ENCODE measurements at regions not wholly inside any gene's neighbourhood (a gene's known extent, or its start where the extent isn't known, plus 50 kb on each side); places are given as distances from the start of the nearest gene placed in this dataset.

DNA sequence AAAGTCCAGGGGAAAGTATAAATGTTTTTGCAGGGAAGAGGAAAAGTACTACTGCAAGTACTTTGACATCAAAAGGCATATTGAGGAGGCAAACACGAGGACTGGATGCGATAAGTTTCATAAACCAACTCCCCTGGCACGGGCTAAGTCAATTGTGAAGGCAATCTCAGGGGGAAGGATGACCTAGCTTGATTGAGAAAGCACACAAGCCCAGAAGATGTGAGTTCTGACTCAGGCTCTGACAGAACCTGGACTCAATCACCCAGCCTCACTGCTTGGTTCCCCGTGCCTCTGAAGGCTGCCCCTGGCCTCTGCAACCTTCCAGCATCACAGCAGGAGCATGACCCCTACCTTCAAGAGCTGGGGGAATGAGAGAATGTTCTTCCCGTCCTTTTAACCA, 93.2 kb upstream of the ZNF438 start:
- Histone ChIP-seq H3K9me3 (ENCODE audit: control insufficient read depth, insufficient read depth, low read length) (no peaks in the 10 kb centered on the region), H3K4me1 (ENCODE audit: control insufficient read depth, insufficient read depth, low read length) (peaks cover 5% of the 10 kb centered on the region; the same call in 1 of the 2 replicates), H3K4me3 (ENCODE audit: low read depth, low read length) (no peak overlapping the region), H3K27me3 (ENCODE audit: control insufficient read depth, insufficient read depth, low read length) (no peaks in the 10 kb centered on the region), H3K9ac (ENCODE audit: low read depth, low read length) (no peak overlapping the region), H3K27ac (ENCODE audit: low read depth, low read length) (no peak overlapping the region), H3K36me3 (ENCODE audit: control insufficient read depth, insufficient read depth, low read length) (no peaks in the 10 kb centered on the region)

DNA sequence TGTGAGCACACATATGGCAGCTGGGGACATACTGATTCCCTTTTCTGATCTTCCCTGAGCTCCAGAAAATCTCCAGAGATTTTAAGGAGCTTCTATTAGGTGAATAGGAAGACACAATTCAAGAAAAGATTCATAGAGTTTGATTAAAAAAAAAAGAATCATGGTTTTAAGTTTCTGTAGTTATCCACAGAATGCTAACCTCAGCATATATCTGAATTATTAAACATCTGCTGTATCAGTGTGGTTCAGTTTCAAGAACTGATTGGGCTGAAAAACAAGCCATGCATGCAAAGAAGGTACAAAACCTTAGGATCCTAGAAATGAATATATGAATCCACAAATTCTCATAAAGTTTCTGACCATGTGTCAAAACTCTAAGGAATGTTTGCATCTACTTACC, 94.1 kb upstream of the ZNF438 start:
- H3K9ac ChIP-seq (ENCODE audit: low read depth, low read length) = no peak overlapping the region
- peaks cover 5% of the 10 kb centered on the region; the same call in 1 of the 2 replicates for H3K4me1 ChIP-seq (ENCODE audit: control insufficient read depth, insufficient read depth, low read length)
- H3K9me3 ChIP-seq (ENCODE audit: control insufficient read depth, insufficient read depth, low read length) = no peaks in the 10 kb centered on the region
- no peak overlapping the region for H3K4me3 ChIP-seq (ENCODE audit: low read depth, low read length)
- no peak overlapping the region for H3K27ac ChIP-seq (ENCODE audit: low read depth, low read length)
- H3K36me3 ChIP-seq (ENCODE audit: control insufficient read depth, insufficient read depth, low read length) = no peaks in the 10 kb centered on the region
- H3K27me3 ChIP-seq (ENCODE audit: control insufficient read depth, insufficient read depth, low read length) = no peaks in the 10 kb centered on the region

DNA sequence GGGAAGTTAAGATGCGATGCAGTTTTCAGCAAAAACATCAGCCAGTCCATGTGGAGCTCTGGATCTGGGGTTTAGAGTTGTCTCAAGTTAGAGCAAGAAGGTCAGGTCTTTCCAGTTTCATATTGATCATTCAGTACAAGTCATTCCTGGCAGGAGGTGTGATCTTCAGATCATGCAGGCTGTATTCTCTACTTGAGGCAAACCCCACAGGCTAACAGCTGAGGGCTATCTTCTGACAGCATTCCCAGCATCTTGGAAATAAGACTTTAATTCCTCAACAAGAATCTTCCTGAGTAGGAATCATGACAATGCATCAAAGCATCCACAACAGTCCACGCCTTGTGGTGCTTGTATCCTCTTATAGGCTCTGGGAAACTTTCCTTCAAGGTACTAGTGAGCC, 94.9 kb upstream of the ZNF438 start:
- H3K9me3 ChIP-seq (ENCODE audit: control insufficient read depth, insufficient read depth, low read length) = no peaks in the 10 kb centered on the region
- H3K36me3 ChIP-seq (ENCODE audit: control insufficient read depth, insufficient read depth, low read length) = no peaks in the 10 kb centered on the region
- H3K27ac ChIP-seq (ENCODE audit: low read depth, low read length) = no peak overlapping the region
- H3K9ac ChIP-seq (ENCODE audit: low read depth, low read length) = no peak overlapping the region
- no peaks in the 10 kb centered on the region for H3K27me3 ChIP-seq (ENCODE audit: control insufficient read depth, insufficient read depth, low read length)
- H3K4me3 ChIP-seq (ENCODE audit: low read depth, low read length) = no peak overlapping the region
- H3K4me1 ChIP-seq (ENCODE audit: control insufficient read depth, insufficient read depth, low read length) = peaks cover 5% of the 10 kb centered on the region; the same call in 1 of the 2 replicates

DNA sequence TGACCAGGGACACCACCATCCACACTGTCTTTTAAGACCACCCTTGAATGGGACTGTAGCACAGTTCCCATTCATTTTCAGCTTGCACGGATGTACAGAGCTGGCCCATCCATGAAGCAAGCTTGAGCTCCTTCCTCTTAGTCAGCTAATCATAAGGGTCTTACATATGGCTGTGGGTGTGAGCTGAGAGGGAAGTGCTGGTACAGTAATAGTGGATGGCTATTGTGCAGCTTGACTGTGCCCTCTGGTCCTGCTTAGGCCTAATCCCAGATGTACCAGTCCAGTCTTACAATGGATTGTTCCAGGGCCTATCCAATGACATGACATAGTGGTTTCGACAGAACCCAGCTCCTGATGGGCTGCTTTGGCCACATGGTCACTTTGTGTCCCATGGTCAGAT, 96.9 kb upstream of the ZNF438 start:
- no peak overlapping the region for H3K9ac ChIP-seq (ENCODE audit: low read depth, low read length)
- no peak overlapping the region for H3K27ac ChIP-seq (ENCODE audit: low read depth, low read length)
- no peaks in the 10 kb centered on the region for H3K9me3 ChIP-seq (ENCODE audit: control insufficient read depth, insufficient read depth, low read length)
- H3K4me1 ChIP-seq (ENCODE audit: control insufficient read depth, insufficient read depth, low read length) = peaks cover 11% of the 10 kb centered on the region
- peaks cover 11% of the 10 kb centered on the region; the same call in 1 of the 2 replicates for H3K27me3 ChIP-seq (ENCODE audit: control insufficient read depth, insufficient read depth, low read length)
- no peak overlapping the region for H3K4me3 ChIP-seq (ENCODE audit: low read depth, low read length)
- no peaks in the 10 kb centered on the region for H3K36me3 ChIP-seq (ENCODE audit: control insufficient read depth, insufficient read depth, low read length)

DNA sequence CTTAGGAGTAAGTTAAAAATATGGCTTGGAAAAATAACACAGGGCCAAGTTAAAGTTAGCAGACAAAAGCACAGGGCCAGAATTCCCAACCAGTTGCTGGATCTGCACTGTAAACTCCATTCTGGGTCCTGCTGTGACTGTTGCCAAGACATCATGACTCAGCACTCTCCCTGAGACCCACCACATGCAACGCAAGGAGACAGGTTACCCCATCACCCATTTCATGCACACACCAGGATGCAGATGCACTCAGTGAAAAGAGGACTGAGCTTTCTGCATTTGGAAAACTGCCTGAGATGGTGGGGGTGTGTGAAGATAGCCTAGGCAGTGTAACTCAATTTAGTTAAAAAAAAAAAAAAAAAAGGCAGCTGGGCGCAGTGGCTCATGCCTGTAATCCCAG, 97.6 kb upstream of the ZNF438 start:
- Histone ChIP-seq H3K27me3 (ENCODE audit: control insufficient read depth, insufficient read depth, low read length) (peaks cover 11% of the 10 kb centered on the region; the same call in 1 of the 2 replicates), H3K9ac (ENCODE audit: low read depth, low read length) (no peak overlapping the region), H3K4me1 (ENCODE audit: control insufficient read depth, insufficient read depth, low read length) (peaks cover 11% of the 10 kb centered on the region), H3K36me3 (ENCODE audit: control insufficient read depth, insufficient read depth, low read length) (no peaks in the 10 kb centered on the region), H3K9me3 (ENCODE audit: control insufficient read depth, insufficient read depth, low read length) (no peaks in the 10 kb centered on the region), H3K27ac (ENCODE audit: low read depth, low read length) (no peak overlapping the region), H3K4me3 (ENCODE audit: low read depth, low read length) (no peak overlapping the region)

DNA sequence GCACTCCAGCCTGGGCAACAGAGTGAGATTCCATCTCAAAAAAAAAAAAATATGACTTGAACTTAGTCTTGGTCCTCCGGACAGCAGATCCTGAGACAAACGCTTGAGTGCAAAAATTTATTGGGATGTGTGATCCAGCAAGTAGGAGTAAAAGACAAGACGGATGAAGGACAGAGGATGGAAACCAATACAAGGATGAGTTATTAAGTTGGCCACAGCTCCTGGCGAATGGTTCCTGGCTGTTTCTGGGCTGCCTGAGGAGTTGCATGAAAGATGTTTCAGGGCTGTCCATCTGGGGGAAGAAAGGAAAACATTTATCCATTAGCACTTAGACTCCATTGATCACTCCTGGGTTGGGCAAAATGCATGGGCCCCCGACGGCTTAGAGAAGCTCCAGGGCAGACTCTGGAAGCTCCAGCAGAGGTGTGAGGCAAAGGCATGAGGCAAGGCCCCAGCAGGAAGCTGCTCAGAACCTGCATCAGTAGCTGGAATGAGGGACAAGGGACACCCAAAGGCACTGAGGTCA, 98.3 kb upstream of the ZNF438 start:
- Histone ChIP-seq H3K9me3 (ENCODE audit: control insufficient read depth, insufficient read depth, low read length) (no peaks in the 10 kb centered on the region), H3K4me1 (ENCODE audit: control insufficient read depth, insufficient read depth, low read length) (peaks cover 18% of the 10 kb centered on the region), H3K27ac (ENCODE audit: low read depth, low read length) (no peak overlapping the region), H3K4me3 (ENCODE audit: low read depth, low read length) (no peak overlapping the region), H3K36me3 (ENCODE audit: control insufficient read depth, insufficient read depth, low read length) (no peaks in the 10 kb centered on the region), H3K27me3 (ENCODE audit: control insufficient read depth, insufficient read depth, low read length) (peaks cover 11% of the 10 kb centered on the region; the same call in 1 of the 2 replicates), H3K9ac (ENCODE audit: low read depth, low read length) (no peak overlapping the region)

DNA sequence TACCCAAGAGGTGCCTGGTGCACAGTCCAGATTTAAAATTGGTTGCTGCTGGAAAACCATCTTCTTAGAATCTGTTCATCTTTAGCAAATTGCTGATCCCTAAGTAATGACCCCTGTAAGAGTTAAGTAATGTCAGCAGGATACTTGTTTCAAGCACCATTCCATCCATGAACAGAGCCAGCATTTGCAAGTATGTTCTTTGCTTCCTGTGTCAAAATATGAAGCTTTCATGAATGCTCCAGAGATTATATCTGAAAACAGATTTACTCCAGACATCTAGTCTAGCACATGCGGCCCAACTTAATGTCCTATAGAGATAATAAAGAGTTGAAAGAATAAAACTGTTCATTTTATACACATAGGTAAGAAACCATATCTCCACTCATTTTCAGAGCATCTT, 98.7 kb upstream of the ZNF438 start:
- Histone ChIP-seq H3K27ac (ENCODE audit: low read depth, low read length) (no peak overlapping the region), H3K9me3 (ENCODE audit: control insufficient read depth, insufficient read depth, low read length) (no peaks in the 10 kb centered on the region), H3K27me3 (ENCODE audit: control insufficient read depth, insufficient read depth, low read length) (peaks cover 11% of the 10 kb centered on the region; the same call in 1 of the 2 replicates), H3K36me3 (ENCODE audit: control insufficient read depth, insufficient read depth, low read length) (no peaks in the 10 kb centered on the region), H3K4me1 (ENCODE audit: control insufficient read depth, insufficient read depth, low read length) (peaks cover 23% of the 10 kb centered on the region), H3K9ac (ENCODE audit: low read depth, low read length) (no peak overlapping the region), H3K4me3 (ENCODE audit: low read depth, low read length) (no peak overlapping the region)

DNA sequence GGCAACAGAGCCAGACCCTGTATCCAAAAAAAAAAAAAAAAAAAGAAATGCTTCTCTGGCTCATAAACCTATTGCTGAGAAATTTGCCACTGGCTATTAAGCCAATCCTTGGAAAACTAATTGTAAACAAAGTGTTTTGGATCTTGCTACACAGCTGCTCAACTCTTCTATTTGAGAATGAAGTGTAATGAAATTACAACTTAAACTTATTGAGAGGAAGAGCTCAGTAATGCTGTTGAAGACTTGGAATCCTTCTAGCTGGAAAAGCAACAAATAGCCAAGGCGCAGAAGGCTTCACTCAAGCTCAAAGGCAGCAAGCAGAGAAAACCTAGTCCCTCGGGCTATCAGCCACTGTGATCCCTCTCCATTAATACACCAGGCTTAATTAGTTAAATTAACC, 99.6 kb upstream of the ZNF438 start:
- Histone ChIP-seq H3K27ac (ENCODE audit: low read depth, low read length) (no peak overlapping the region), H3K9me3 (ENCODE audit: control insufficient read depth, insufficient read depth, low read length) (no peaks in the 10 kb centered on the region), H3K36me3 (ENCODE audit: control insufficient read depth, insufficient read depth, low read length) (no peaks in the 10 kb centered on the region), H3K9ac (ENCODE audit: low read depth, low read length) (no peak overlapping the region), H3K4me1 (ENCODE audit: control insufficient read depth, insufficient read depth, low read length) (peaks cover 23% of the 10 kb centered on the region), H3K4me3 (ENCODE audit: low read depth, low read length) (no peak overlapping the region), H3K27me3 (ENCODE audit: control insufficient read depth, insufficient read depth, low read length) (peaks cover 11% of the 10 kb centered on the region; the same call in 1 of the 2 replicates)

DNA sequence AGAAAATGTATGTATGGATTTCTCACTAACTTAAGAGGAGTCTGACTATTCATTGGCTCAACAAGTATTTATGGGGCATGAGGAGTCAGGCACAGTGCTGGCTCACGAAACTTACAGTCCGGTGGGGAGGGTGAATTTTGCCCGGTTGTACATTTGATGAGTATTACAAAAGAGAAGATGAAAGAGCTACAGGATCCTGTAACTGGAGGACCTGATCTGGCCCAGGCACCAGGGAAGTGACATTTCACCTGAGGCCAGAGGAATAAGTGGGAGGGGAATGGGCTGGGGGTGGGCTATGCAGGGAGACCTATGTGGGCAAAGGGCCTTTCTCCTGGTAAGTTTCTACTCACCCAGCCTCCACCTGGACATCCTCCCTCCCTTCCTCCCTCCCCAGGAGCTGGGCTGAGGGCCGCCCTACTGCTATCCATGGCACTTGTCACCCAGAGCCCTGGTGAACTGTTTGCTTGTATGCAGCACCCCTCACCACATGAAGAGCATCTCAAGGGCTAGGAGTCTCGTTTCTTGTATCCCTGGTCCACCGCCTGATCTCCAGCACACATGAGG, 101.1 kb upstream of the ZNF438 start:
- H3K9me3 ChIP-seq (ENCODE audit: control insufficient read depth, insufficient read depth, low read length) = no peaks in the 10 kb centered on the region
- no peaks in the 10 kb centered on the region for H3K36me3 ChIP-seq (ENCODE audit: control insufficient read depth, insufficient read depth, low read length)
- peaks cover 23% of the 10 kb centered on the region for H3K4me1 ChIP-seq (ENCODE audit: control insufficient read depth, insufficient read depth, low read length)
- no peak overlapping the region for H3K27ac ChIP-seq (ENCODE audit: low read depth, low read length)
- peak overlapping the region; percentile 49; the same call in 1 of the 2 replicates for H3K4me3 ChIP-seq (ENCODE audit: low read depth, low read length)
- peaks cover 11% of the 10 kb centered on the region; the same call in 1 of the 2 replicates for H3K27me3 ChIP-seq (ENCODE audit: control insufficient read depth, insufficient read depth, low read length)
- H3K9ac ChIP-seq (ENCODE audit: low read depth, low read length) = no peak overlapping the region

DNA sequence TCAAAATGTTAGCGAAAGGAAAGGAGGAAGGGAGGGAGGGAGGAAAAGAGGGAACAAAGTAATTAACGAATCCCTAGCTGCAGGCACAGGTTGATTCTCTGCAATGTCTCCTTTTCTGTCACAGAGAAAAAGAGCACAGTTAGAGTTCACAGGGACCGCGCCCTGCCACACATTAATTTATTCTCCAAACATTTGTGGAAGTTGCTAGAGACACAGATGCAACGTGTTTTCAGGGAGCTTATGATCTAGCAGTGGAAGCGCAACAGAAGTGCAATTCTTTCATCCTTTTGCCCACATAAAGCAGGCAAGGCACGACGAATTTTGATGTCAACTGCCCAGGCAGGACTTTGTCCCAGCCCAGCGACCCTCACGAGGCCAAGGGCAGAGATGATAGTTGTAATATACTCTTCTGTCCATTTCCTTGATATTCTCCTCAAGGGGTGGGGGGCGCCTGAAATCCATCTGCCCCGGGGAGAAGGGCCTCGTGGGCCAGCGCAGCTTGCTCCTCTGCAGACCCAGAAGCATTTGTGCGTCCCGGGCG, 101.7 kb upstream of the ZNF438 start:
- no peaks in the 10 kb centered on the region for H3K36me3 ChIP-seq (ENCODE audit: control insufficient read depth, insufficient read depth, low read length)
- no peaks in the 10 kb centered on the region for H3K9me3 ChIP-seq (ENCODE audit: control insufficient read depth, insufficient read depth, low read length)
- H3K9ac ChIP-seq (ENCODE audit: low read depth, low read length) = 0 out of 2 replicates have a peak overlapping the region, but pooled peaks have one; percentile 26
- H3K27me3 ChIP-seq (ENCODE audit: control insufficient read depth, insufficient read depth, low read length) = peaks cover 11% of the 10 kb centered on the region; the same call in 1 of the 2 replicates
- peak overlapping the region; percentile 49 for H3K4me3 ChIP-seq (ENCODE audit: low read depth, low read length)
- peaks cover 23% of the 10 kb centered on the region for H3K4me1 ChIP-seq (ENCODE audit: control insufficient read depth, insufficient read depth, low read length)
- H3K27ac ChIP-seq (ENCODE audit: low read depth, low read length) = peak overlapping the region; percentile 95

DNA sequence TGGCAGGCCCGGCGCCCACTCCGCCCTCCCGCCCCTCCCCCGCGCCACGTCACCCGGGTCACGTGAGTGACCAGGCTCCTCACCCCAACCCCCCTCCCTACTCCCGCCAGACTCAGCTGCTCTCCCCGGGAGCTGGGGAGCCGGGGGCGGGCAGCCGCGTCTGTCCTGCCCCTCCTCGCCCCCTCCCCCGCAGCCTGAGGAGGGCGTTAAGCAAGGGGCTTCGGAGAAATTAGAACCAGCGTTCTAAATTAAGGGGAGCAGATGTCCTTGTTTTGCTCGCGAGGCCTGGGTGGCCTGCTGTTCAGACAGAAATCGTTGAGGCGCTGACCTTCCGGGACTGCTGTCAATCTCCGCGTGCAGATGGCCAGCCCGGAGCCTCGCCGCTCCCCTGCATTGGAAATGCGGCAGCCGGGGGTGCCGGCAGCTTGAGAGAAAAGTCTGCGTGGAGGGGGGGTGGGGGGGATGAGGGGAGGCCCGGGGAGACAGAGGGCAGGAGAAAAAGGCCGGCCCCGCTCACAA, 102.2 kb upstream of the ZNF438 start:
- H3K4me3 ChIP-seq (ENCODE audit: low read depth, low read length) = peak overlapping the region; percentile 60
- peak overlapping the region; percentile 66 for H3K9ac ChIP-seq (ENCODE audit: low read depth, low read length)
- H3K36me3 ChIP-seq (ENCODE audit: control insufficient read depth, insufficient read depth, low read length) = no peaks in the 10 kb centered on the region
- H3K27ac ChIP-seq (ENCODE audit: low read depth, low read length) = peak overlapping the region; percentile 95
- H3K4me1 ChIP-seq (ENCODE audit: control insufficient read depth, insufficient read depth, low read length) = peaks cover 23% of the 10 kb centered on the region
- no peaks in the 10 kb centered on the region for H3K9me3 ChIP-seq (ENCODE audit: control insufficient read depth, insufficient read depth, low read length)
- H3K27me3 ChIP-seq (ENCODE audit: control insufficient read depth, insufficient read depth, low read length) = peaks cover 11% of the 10 kb centered on the region; the same call in 1 of the 2 replicates
